Prostate gland (tissue), 2 donors: ENCODE measurements at regions not wholly inside any gene's neighbourhood (a gene's known extent, or its start where the extent isn't known, plus 50 kb on each side); places are given as distances from the start of the nearest gene placed in this dataset.

ENCODE experiments used
- DNase-seq: peaks from one replicate; pipeline ENCODE4 v3.0.0-alpha.2; 2019; ENCODE audit warnings: low spot score
- H3K27ac ChIP-seq, 2 donors: fragments of 200-600 bp; sonication (generic); 2 replicates each; pipeline ENCODE4 v1.5.1; 2017 to 2019
- H3K27me3 ChIP-seq: fragments of 200-600 bp; sonication (generic); replicated peaks from 2 replicates; pipeline ENCODE4 v1.5.1; 2019; ENCODE audit not compliant: insufficient read depth
- H3K36me3 ChIP-seq, 2 donors: fragments of 200-600 bp; sonication (generic); 1 replicate in 1 of 2; 2 replicates in 1 of 2; pipeline versions ENCODE4 v1.5.1 to v1.8.1; 2017 to 2019
- H3K4me1 ChIP-seq: fragments of 200-600 bp; sonication (generic); replicated peaks from 2 replicates; pipeline ENCODE4 v1.5.1; 2019
- H3K4me3 ChIP-seq, 2 donors: fragments of 200-600 bp; sonication (generic); 2 replicates each; pipeline ENCODE4 v1.5.1; 2017 to 2019
- H3K9me3 ChIP-seq: fragments of 200-600 bp; sonication (generic); 2 replicates; pipeline ENCODE4 v1.5.1; 2017
- POLR2A ChIP-seq: fragments of 450-650 bp; IDR thresholded peaks from one replicate; pipeline ENCODE4 v1.6.1; 2016; ENCODE audit warnings: antibody characterized with exemption, mild to moderate bottlenecking
- POLR2AphosphoS5 ChIP-seq: sonication (generic); formaldehyde crosslinking; IDR thresholded peaks from one replicate; pipeline ENCODE4 v1.6.1; 2017; ENCODE audit warnings: antibody characterized with exemption
- WGBS: methylation state at CpG from one replicate; pipeline ENCODE4 v1.1.5; 2018; 5-methylcytosine and 5-hydroxymethylcytosine counted together
- intact Hi-C: fragments of 100-400 bp; cut with DNase I; formaldehyde crosslinking; loops from one replicate; pipeline ENCODE4 v1.14.2; 2022
- TF ChIP-seq, protein P1 (sequence below), 4 experiments: fragments of 200-600 bp in 2 of 4; fragments of 450-650 bp in 2 of 4; sonication (generic) in 2 of 4; IDR thresholded peaks; 1 replicate in 3 of 4; 2 replicates in 1 of 4; pipeline ENCODE4 v1.5.1; 2016 to 2019; ENCODE audit warnings: antibody characterized with exemption in 4 of 4, mild to moderate bottlenecking in 2 of 4, moderate library complexity in 2 of 4

DNA sequence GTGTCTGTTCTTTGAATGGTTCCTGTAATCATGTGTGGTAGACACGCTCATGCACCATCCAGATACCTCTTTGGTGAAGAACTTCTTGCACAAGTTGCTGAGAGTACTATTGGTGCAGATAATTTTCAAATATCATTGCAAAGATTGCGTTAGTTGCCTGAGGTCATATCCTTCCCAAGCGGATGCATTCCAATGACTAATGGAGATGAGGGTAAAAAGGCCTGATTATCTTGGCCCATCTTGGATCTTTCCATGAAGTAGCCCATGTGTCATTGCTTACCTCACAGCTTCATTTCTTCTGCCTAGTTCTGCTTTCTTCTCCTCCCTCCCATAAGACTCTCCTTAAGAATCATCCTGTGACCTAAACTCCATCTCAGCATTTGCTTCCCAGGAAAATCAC, 384.9 kb upstream of the CNKSR2 start:
- no peak for DNase-seq
- H3K4me3 ChIP-seq = no peak overlapping the region
- H3K4me1 ChIP-seq = no peaks in the 10 kb centered on the region
- no peaks in the 10 kb centered on the region for H3K27me3 ChIP-seq
- 100% methylated on average over 3 of the region's 3 CpGs for WGBS
- intact Hi-C loops = no loop called here
- no peaks in the 10 kb centered on the region for H3K9me3 ChIP-seq
- no peak overlapping the region for H3K27ac ChIP-seq
- TF ChIP-seq POLR2A = no peak
- no peak for TF ChIP-seq POLR2AphosphoS5
- TF ChIP-seq, protein P1, sequence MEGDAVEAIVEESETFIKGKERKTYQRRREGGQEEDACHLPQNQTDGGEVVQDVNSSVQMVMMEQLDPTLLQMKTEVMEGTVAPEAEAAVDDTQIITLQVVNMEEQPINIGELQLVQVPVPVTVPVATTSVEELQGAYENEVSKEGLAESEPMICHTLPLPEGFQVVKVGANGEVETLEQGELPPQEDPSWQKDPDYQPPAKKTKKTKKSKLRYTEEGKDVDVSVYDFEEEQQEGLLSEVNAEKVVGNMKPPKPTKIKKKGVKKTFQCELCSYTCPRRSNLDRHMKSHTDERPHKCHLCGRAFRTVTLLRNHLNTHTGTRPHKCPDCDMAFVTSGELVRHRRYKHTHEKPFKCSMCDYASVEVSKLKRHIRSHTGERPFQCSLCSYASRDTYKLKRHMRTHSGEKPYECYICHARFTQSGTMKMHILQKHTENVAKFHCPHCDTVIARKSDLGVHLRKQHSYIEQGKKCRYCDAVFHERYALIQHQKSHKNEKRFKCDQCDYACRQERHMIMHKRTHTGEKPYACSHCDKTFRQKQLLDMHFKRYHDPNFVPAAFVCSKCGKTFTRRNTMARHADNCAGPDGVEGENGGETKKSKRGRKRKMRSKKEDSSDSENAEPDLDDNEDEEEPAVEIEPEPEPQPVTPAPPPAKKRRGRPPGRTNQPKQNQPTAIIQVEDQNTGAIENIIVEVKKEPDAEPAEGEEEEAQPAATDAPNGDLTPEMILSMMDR (IDR thresholded peaks at IDR 0.05) = no peak
- no peaks in the 10 kb centered on the region for H3K36me3 ChIP-seq

GRCh38 chrX:20988804-20989203, 385.4 kb upstream of the CNKSR2 start:
- H3K36me3 ChIP-seq = no peaks in the 10 kb centered on the region
- 97% methylated on average over 2 of the region's 2 CpGs for WGBS
- no peaks in the 10 kb centered on the region for H3K27me3 ChIP-seq
- H3K9me3 ChIP-seq = no peaks in the 10 kb centered on the region
- no peak overlapping the region for H3K4me3 ChIP-seq
- intact Hi-C loops = no loop called here
- TF ChIP-seq, protein P1 (IDR thresholded peaks at IDR 0.05) = no peak
- TF ChIP-seq POLR2A (no peak), POLR2AphosphoS5 (no peak)
- no peak overlapping the region for H3K27ac ChIP-seq
- DNase-seq = no peak
- no peaks in the 10 kb centered on the region for H3K4me1 ChIP-seq

GRCh38 chrX:20988118-20988517, 386.1 kb upstream of the CNKSR2 start:
- TF ChIP-seq, protein P1 (IDR thresholded peaks at IDR 0.05) = no peak
- H3K4me3 ChIP-seq = no peak overlapping the region
- no peaks in the 10 kb centered on the region for H3K27me3 ChIP-seq
- no peaks in the 10 kb centered on the region for H3K4me1 ChIP-seq
- no peak for DNase-seq
- H3K9me3 ChIP-seq = no peaks in the 10 kb centered on the region
- H3K36me3 ChIP-seq = no peaks in the 10 kb centered on the region
- 82% methylated on average over 3 of the region's 3 CpGs for WGBS
- H3K27ac ChIP-seq = no peak overlapping the region
- intact Hi-C loops = no loop called here

GRCh38 chrX:20980426-20980825, 393.8 kb upstream of the CNKSR2 start:
- H3K4me3 ChIP-seq = no peak overlapping the region
- WGBS = 59% methylated on average over 1 of the region's 1 CpG
- H3K4me1 ChIP-seq = no peaks in the 10 kb centered on the region
- H3K36me3 ChIP-seq = no peaks in the 10 kb centered on the region
- DNase-seq = no peak
- no peaks in the 10 kb centered on the region for H3K27me3 ChIP-seq
- H3K27ac ChIP-seq = no peak overlapping the region
- no peak for TF ChIP-seq POLR2A
- no peak for TF ChIP-seq POLR2AphosphoS5
- TF ChIP-seq, protein P1 (IDR thresholded peaks at IDR 0.05) = no peak
- H3K9me3 ChIP-seq = no peaks in the 10 kb centered on the region
- intact Hi-C loops = no loop called here

GRCh38 chrX:20974326-20974725, 399.9 kb upstream of the CNKSR2 start:
- Histone ChIP-seq H3K36me3 (no peaks in the 10 kb centered on the region), H3K9me3 (no peaks in the 10 kb centered on the region), H3K4me3 (no peak overlapping the region), H3K27me3 (no peaks in the 10 kb centered on the region), H3K4me1 (no peaks in the 10 kb centered on the region), H3K27ac (no peak overlapping the region)
- intact Hi-C loops = no loop called here
- DNase-seq = no peak
- TF ChIP-seq, protein P1 (IDR thresholded peaks at IDR 0.05) = no peak
- TF ChIP-seq POLR2A (no peak), POLR2AphosphoS5 (no peak)
- 92% methylated on average over 2 of the region's 2 CpGs for WGBS
